Stimulated activated memory B cell treated with anti-CD40 and anti-IgM and Interleukin-4, amounts not matched to agents 10 μg/mL and 1 μg/mL and 100 μg/mL, for 72 hours (primary cell): ENCODE measurements at regions not wholly inside any gene's neighbourhood (a gene's known extent, or its start where the extent isn't known, plus 50 kb on each side); places are given as distances from the start of the nearest gene placed in this dataset.
"Not testable (repeated sequence)": the region's sequence is repeated elsewhere in the genome, so short reads cannot be mapped to it uniquely, and the experiment has no call there.

Source experiments
- ATAC-seq: fragments of 150-1000 bp; cut with Tn5 transposase; 2 replicates; pipeline ENCODE4 v1.10.0; 2021
- H3K27ac Mint-ChIP-seq: one replicate; pipeline ENCODE4 v1.8.0; 2022; ENCODE audit warnings: mild to moderate bottlenecking, mixed read lengths
- H3K27me3 Mint-ChIP-seq: one replicate; pipeline ENCODE4 v1.8.0; 2022; ENCODE audit warnings: mixed read lengths
- H3K36me3 Mint-ChIP-seq: one replicate; pipeline ENCODE4 v1.8.0; 2022; ENCODE audit warnings: mixed read lengths
- H3K4me1 Mint-ChIP-seq: one replicate; pipeline ENCODE4 v1.8.0; 2022; ENCODE audit warnings: mixed read lengths
- H3K4me3 Mint-ChIP-seq: one replicate; pipeline ENCODE4 v1.8.0; 2022; ENCODE audit warnings: mild to moderate bottlenecking, moderate library complexity, mixed read lengths
- H3K9me3 Mint-ChIP-seq: one replicate; pipeline ENCODE4 v1.8.0; 2022; ENCODE audit warnings: mixed read lengths

- Mint-ChIP-seq H3K4me1 (no peaks in the 10 kb centered on the region), H3K36me3 (no peaks in the 10 kb centered on the region), H3K9me3 (peaks cover 3% of the 10 kb centered on the region), H3K4me3 (no peak overlapping the region), H3K27me3 (no peaks in the 10 kb centered on the region), H3K27ac (no peak overlapping the region)
- no peak for ATAC-seq
Observed at GRCh38 chr14:37791384-37792036, 196.1 kb downstream of the TTC6 start.

GRCh38 chr14:37792124-37792523 is 196.7 kb downstream of the TTC6 start:
- ATAC-seq, result no peak
- Mint-ChIP-seq H3K27me3 (no peaks in the 10 kb centered on the region), H3K36me3 (no peaks in the 10 kb centered on the region), H3K27ac (no peak overlapping the region), H3K4me1 (no peaks in the 10 kb centered on the region), H3K4me3 (no peak overlapping the region), H3K9me3 (peaks cover 3% of the 10 kb centered on the region)

- H3K9me3 Mint-ChIP-seq, result peaks cover 3% of the 10 kb centered on the region
- no peak for ATAC-seq
- H3K36me3 Mint-ChIP-seq, result no peaks in the 10 kb centered on the region
- no peak overlapping the region for H3K4me3 Mint-ChIP-seq
- H3K27ac Mint-ChIP-seq, result no peak overlapping the region
- no peaks in the 10 kb centered on the region for H3K27me3 Mint-ChIP-seq
- H3K4me1 Mint-ChIP-seq, result no peaks in the 10 kb centered on the region
Observed at GRCh38 chr14:37796703-37797416, 201.4 kb downstream of the TTC6 start.

GRCh38 chr14:37797675-37798074 is 202.2 kb downstream of the TTC6 start:
- Mint-ChIP-seq H3K9me3 (peaks cover 3% of the 10 kb centered on the region), H3K4me1 (no peaks in the 10 kb centered on the region), H3K36me3 (no peaks in the 10 kb centered on the region), H3K27ac (no peak overlapping the region), H3K4me3 (no peak overlapping the region), H3K27me3 (no peaks in the 10 kb centered on the region)
- no peak for ATAC-seq

GRCh38 chr14:37807722-37808121 is 212.3 kb downstream of the TTC6 start:
- no peaks in the 10 kb centered on the region for H3K4me1 Mint-ChIP-seq
- peaks cover 7% of the 10 kb centered on the region for H3K9me3 Mint-ChIP-seq
- no peak overlapping the region for H3K27ac Mint-ChIP-seq
- ATAC-seq, result no peak
- no peak overlapping the region for H3K4me3 Mint-ChIP-seq
- H3K27me3 Mint-ChIP-seq, result no peaks in the 10 kb centered on the region
- no peaks in the 10 kb centered on the region for H3K36me3 Mint-ChIP-seq

GRCh38 chr14:37810094-37810801 is 214.8 kb downstream of the TTC6 start:
- no peak for ATAC-seq
- Mint-ChIP-seq H3K9me3 (peaks cover 6% of the 10 kb centered on the region), H3K4me3 (no peak overlapping the region), H3K36me3 (no peaks in the 10 kb centered on the region), H3K27ac (no peak overlapping the region), H3K27me3 (no peaks in the 10 kb centered on the region), H3K4me1 (no peaks in the 10 kb centered on the region)

GRCh38 chr14:37813732-37814131 is 218.3 kb downstream of the TTC6 start:
- Mint-ChIP-seq H3K36me3 (no peaks in the 10 kb centered on the region), H3K27ac (no peak overlapping the region), H3K4me3 (no peak overlapping the region), H3K4me1 (no peaks in the 10 kb centered on the region), H3K27me3 (no peaks in the 10 kb centered on the region), H3K9me3 (peaks cover 6% of the 10 kb centered on the region)
- ATAC-seq, result no peak

GRCh38 chr14:37816135-37816534 is 220.7 kb downstream of the TTC6 start:
- H3K27ac Mint-ChIP-seq, result no peak overlapping the region
- no peak for ATAC-seq
- H3K4me1 Mint-ChIP-seq, result no peaks in the 10 kb centered on the region

GRCh38 chr14:37816743-37817295 is 221.4 kb downstream of the TTC6 start:
- Mint-ChIP-seq H3K9me3 (peaks cover 6% of the 10 kb centered on the region), H3K27ac (no peak overlapping the region), H3K4me1 (no peaks in the 10 kb centered on the region), H3K36me3 (no peaks in the 10 kb centered on the region), H3K4me3 (no peak overlapping the region), H3K27me3 (no peaks in the 10 kb centered on the region)
- no peak for ATAC-seq

More at GRCh38 chr14:37816135-37816534, 220.7 kb downstream of the TTC6 start:
- Mint-ChIP-seq H3K9me3 (peaks cover 6% of the 10 kb centered on the region), H3K36me3 (no peaks in the 10 kb centered on the region), H3K27me3 (no peaks in the 10 kb centered on the region), H3K4me3 (no peak overlapping the region)

- peaks cover 6% of the 10 kb centered on the region for H3K9me3 Mint-ChIP-seq
Observed at GRCh38 chr14:37819155-37820015, 224.0 kb downstream of the TTC6 start.

GRCh38 chr14:37820810-37821209 is 225.4 kb downstream of the TTC6 start:
- H3K27me3 Mint-ChIP-seq, H3K36me3 Mint-ChIP-seq, H3K27ac Mint-ChIP-seq, ATAC-seq, H3K4me1 Mint-ChIP-seq, H3K4me3 Mint-ChIP-seq, H3K9me3 Mint-ChIP-seq: not testable (repeated sequence)

More at GRCh38 chr14:37819155-37820015, 224.0 kb downstream of the TTC6 start:
- H3K36me3 Mint-ChIP-seq, result no peaks in the 10 kb centered on the region
- H3K27me3 Mint-ChIP-seq, result no peaks in the 10 kb centered on the region
- H3K4me3 Mint-ChIP-seq, result no peak overlapping the region
- H3K4me1 Mint-ChIP-seq, result no peaks in the 10 kb centered on the region
- no peak for ATAC-seq
- no peak overlapping the region for H3K27ac Mint-ChIP-seq

- Mint-ChIP-seq H3K4me3 (no peak overlapping the region), H3K4me1 (no peaks in the 10 kb centered on the region), H3K27ac (no peak overlapping the region), H3K36me3 (no peaks in the 10 kb centered on the region), H3K9me3 (peaks cover 4% of the 10 kb centered on the region), H3K27me3 (no peaks in the 10 kb centered on the region)
- no peak for ATAC-seq
Observed at GRCh38 chr14:37824939-37825712, 229.7 kb downstream of the TTC6 start.

- peaks cover 9% of the 10 kb centered on the region for H3K9me3 Mint-ChIP-seq
- no peaks in the 10 kb centered on the region for H3K36me3 Mint-ChIP-seq
- ATAC-seq, result no peak
- no peaks in the 10 kb centered on the region for H3K27me3 Mint-ChIP-seq
- H3K4me1 Mint-ChIP-seq, result no peaks in the 10 kb centered on the region
- H3K4me3 Mint-ChIP-seq, result no peak overlapping the region
- no peak overlapping the region for H3K27ac Mint-ChIP-seq
Observed at GRCh38 chr14:37826869-37827268, 231.4 kb downstream of the TTC6 start.

- Mint-ChIP-seq H3K9me3 (peaks cover 22% of the 10 kb centered on the region), H3K27ac (no peak overlapping the region), H3K4me1 (no peaks in the 10 kb centered on the region), H3K36me3 (no peaks in the 10 kb centered on the region), H3K27me3 (no peaks in the 10 kb centered on the region), H3K4me3 (no peak overlapping the region)
- no peak for ATAC-seq
Observed at GRCh38 chr14:37830271-37830670, 234.8 kb downstream of the TTC6 start.
